Cardiac muscle cell (in vitro differentiated cells and primary cell): ENCODE measurements at regions not wholly inside any gene's neighbourhood (a gene's known extent, or its start where the extent isn't known, plus 50 kb on each side); places are given as distances from the start of the nearest gene placed in this dataset.

Experiments used
- DNase-seq, 2 donors: peaks; one replicate each; pipeline versions ENCODE4 v3.0.0 to v3.0.0-alpha.2; 2010 to 2017; ENCODE audit warnings: low read depth in 1 of 2, low spot score in 1 of 2
- H3K27ac ChIP-seq: fragments of 200-600 bp; sonication (generic); 2 replicates; pipeline ENCODE4 v1.5.1; 2016
- H3K27me3 ChIP-seq: fragments of 200-600 bp; sonication (generic); 2 replicates; pipeline ENCODE4 v1.6.0; 2016; ENCODE audit warnings: control low read depth
- H3K36me3 ChIP-seq: fragments of 200-600 bp; sonication (generic); 2 replicates; pipeline ENCODE4 v1.5.1; 2016; ENCODE audit warnings: control low read depth
- H3K4me1 ChIP-seq: fragments of 200-600 bp; sonication (generic); 2 replicates; pipeline ENCODE4 v1.8.1; 2017; ENCODE audit warnings: low read depth, mild to moderate bottlenecking, mixed run types
- H3K4me3 ChIP-seq: fragments of 200-600 bp; sonication (generic); 2 replicates; pipeline ENCODE4 v1.5.1; 2016; ENCODE audit warnings: mild to moderate bottlenecking
- H3K9me3 ChIP-seq: fragments of 200-600 bp; sonication (generic); 2 replicates; pipeline ENCODE4 v1.5.1; 2017; ENCODE audit warnings: low read depth, mild to moderate bottlenecking, control low read depth
- TF ChIP-seq, protein P1 (sequence below): IDR thresholded peaks from 2 replicates; pipeline ENCODE4 v1.5.1; 2012; ENCODE audit warnings: low read depth, mild to moderate bottlenecking, low read length

DNA sequence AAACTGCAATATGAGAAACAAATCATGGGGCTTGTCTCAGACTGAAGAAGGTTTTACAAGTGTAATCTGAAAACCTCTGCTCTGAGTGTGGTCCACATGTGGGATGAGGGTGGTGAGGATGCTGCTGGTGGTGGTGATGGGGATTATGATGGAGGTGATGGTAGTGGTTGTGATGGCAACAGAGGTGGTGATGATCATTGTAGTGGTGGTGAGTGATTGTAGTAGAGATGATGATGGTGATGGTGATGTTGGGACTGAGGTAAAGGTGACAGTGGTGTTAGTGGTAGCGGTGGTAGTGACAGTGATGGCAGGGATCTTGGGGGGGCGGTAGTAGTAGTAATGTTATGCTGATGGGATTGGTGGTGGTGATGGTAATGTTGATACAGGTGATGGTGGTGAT is 217.8 kb downstream of the ANAPC1 start:
- no peak for DNase-seq
- TF ChIP-seq, protein P1, sequence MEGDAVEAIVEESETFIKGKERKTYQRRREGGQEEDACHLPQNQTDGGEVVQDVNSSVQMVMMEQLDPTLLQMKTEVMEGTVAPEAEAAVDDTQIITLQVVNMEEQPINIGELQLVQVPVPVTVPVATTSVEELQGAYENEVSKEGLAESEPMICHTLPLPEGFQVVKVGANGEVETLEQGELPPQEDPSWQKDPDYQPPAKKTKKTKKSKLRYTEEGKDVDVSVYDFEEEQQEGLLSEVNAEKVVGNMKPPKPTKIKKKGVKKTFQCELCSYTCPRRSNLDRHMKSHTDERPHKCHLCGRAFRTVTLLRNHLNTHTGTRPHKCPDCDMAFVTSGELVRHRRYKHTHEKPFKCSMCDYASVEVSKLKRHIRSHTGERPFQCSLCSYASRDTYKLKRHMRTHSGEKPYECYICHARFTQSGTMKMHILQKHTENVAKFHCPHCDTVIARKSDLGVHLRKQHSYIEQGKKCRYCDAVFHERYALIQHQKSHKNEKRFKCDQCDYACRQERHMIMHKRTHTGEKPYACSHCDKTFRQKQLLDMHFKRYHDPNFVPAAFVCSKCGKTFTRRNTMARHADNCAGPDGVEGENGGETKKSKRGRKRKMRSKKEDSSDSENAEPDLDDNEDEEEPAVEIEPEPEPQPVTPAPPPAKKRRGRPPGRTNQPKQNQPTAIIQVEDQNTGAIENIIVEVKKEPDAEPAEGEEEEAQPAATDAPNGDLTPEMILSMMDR, result no peak
- H3K36me3 ChIP-seq, result no peaks in the 10 kb centered on the region
- H3K27me3 ChIP-seq, result no peaks in the 10 kb centered on the region
- H3K4me1 ChIP-seq, result peaks cover 27% of the 10 kb centered on the region
- H3K27ac ChIP-seq, result no peak overlapping the region
- H3K4me3 ChIP-seq, result no peak overlapping the region
- no peaks in the 10 kb centered on the region for H3K9me3 ChIP-seq

DNA sequence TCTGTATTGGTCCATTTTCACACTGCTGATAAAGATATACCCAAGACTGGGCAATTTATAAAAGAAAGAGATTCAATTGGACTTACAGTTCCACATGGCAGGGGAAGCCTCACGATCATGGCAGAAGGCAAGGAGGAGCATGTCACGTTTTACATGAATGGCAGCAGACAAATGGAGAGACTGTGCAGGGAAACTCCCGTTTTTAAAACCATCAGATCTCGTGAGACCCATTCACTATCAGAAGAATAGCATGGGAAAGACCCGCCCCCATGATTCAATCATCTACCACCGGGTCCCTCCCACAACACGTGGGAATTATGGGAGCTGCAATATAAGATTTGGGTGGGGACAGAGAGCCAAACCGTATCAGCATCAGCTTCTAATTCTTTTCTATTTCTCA is 217.0 kb downstream of the ANAPC1 start:
- H3K27me3 ChIP-seq, result no peaks in the 10 kb centered on the region
- TF ChIP-seq, protein P1, result no peak

DNA sequence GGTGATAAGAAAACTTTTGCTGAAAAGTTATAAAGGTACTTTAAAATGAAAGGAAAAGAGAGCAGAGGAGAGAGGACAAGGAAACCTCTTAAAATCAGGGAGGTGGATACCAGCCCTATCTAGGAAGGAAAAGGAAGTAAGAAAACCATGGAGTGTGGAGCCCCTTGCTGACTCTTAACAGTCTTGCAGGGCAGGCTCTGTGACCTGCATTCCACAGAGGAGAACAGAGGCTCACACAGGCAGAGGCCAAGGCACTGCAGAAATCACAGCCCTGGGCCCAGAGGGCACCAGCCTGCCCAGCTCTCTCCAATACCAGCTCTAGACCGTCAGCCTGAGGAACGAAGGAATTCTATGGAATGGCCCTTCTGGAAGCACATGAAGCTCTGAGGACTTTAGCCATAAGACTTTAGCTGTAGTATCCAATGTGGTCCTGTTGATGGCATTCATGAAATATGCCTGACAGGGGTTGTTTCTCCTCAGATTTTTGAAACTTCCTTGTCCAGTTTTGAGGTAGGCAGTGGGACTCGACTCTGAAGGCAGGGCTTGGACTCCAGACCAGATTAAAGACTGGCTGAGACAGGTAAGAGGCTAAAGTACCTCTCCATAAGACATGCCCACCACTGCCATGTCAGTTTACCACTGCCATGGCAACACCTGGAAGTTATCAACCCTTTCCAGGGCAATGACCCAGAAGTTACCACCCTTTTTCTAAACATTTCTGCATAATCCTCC is 216.3 kb downstream of the ANAPC1 start:
- Histone ChIP-seq H3K4me1 (peaks cover 28% of the 10 kb centered on the region), H3K36me3 (no peaks in the 10 kb centered on the region), H3K9me3 (no peaks in the 10 kb centered on the region), H3K27me3 (no peaks in the 10 kb centered on the region), H3K27ac (no peak overlapping the region), H3K4me3 (no peak overlapping the region)
- DNase-seq, result peak; percentile 39 to 89
- TF ChIP-seq, protein P1, result peak; percentile 70

More for the DNA sequence above, 217.0 kb downstream of the ANAPC1 start:
- no peaks in the 10 kb centered on the region for H3K36me3 ChIP-seq
- no peak for DNase-seq
- no peak overlapping the region for H3K27ac ChIP-seq
- H3K4me3 ChIP-seq, result no peak overlapping the region
- H3K9me3 ChIP-seq, result no peaks in the 10 kb centered on the region
- peaks cover 28% of the 10 kb centered on the region for H3K4me1 ChIP-seq

DNA sequence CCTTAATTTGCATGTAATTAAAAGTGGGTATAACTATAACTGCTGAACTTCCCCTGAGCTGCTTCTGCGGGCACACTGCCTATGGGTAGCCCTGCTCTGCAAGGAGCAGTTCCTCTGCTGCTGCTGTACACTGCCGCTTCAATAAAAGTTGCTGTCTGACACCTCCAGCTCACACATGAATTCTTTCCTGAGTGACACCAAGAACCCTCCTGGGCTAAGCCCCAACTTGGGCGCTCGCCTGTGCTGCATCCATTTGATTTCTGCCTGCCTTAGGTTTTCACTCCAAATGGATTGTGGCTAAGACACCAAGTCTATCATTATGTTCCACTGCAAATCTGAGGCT is 215.7 kb downstream of the ANAPC1 start:
- no peak overlapping the region for H3K27ac ChIP-seq
- DNase-seq, result no peak
- peaks cover 26% of the 10 kb centered on the region for H3K4me1 ChIP-seq
- no peaks in the 10 kb centered on the region for H3K36me3 ChIP-seq
- TF ChIP-seq, protein P1, result no peak
- no peak overlapping the region for H3K4me3 ChIP-seq
- H3K27me3 ChIP-seq, result no peaks in the 10 kb centered on the region
- H3K9me3 ChIP-seq, result no peaks in the 10 kb centered on the region

DNA sequence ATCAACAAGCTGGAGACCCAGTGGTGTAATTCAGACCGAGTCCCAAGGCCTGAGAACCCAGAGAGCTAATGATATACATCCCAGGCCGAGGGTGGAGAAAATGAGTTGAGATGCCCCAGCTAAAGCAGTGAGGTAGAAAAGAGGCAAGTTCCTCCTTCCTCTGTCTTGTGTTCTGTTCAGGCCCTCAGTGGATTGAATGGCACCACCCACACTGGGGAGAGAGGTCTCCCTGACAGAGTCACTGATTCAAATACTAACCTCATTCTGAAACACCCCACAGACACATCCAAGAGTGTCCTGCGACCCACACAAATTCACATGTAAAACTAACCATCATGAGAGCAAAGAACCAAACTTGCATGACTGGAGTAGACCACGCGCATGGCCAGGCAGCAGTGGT is 215.3 kb downstream of the ANAPC1 start:
- no peaks in the 10 kb centered on the region for H3K9me3 ChIP-seq
- peaks cover 26% of the 10 kb centered on the region for H3K4me1 ChIP-seq
- H3K27me3 ChIP-seq, result no peaks in the 10 kb centered on the region
- H3K4me3 ChIP-seq, result no peak overlapping the region
- no peaks in the 10 kb centered on the region for H3K36me3 ChIP-seq
- no peak for DNase-seq
- TF ChIP-seq, protein P1, result no peak
- H3K27ac ChIP-seq, result no peak overlapping the region
